ENCODE measurements at regions not wholly inside any gene's neighbourhood (a gene's known extent, or its start where the extent isn't known, plus 50 kb on each side); places are given as distances from the start of the nearest gene placed in this dataset.
A peak's percentile ranks its signal among the peaks of the same experiment; 100 is the strongest.

GRCh38 chr6:2454180-2454579, 208.8 kb upstream of the GMDS start:
- no peak for DNase-seq

- DNase-seq: peak; percentile 45
Measured at GRCh38 chr6:2450546-2450945, 205.1 kb upstream of the GMDS start.

- no peak for DNase-seq
Measured at GRCh38 chr6:2449572-2449940, 204.2 kb upstream of the GMDS start.

GRCh38 chr6:2448826-2449571, 203.6 kb upstream of the GMDS start:
- DNase-seq: peak; percentile 22

- no peak for DNase-seq
Measured at GRCh38 chr6:2447931-2448330, 202.5 kb upstream of the GMDS start.

- no peak for DNase-seq
Measured at GRCh38 chr6:2447318-2447920, 202.0 kb upstream of the GMDS start.

- no peak for DNase-seq
Measured at GRCh38 chr6:2441601-2442475, 196.4 kb upstream of the GMDS start.

- no peak for DNase-seq
Measured at GRCh38 chr6:2440516-2440915, 195.1 kb upstream of the GMDS start.

GRCh38 chr6:2439632-2440031, 194.2 kb upstream of the GMDS start:
- DNase-seq: no peak

- DNase-seq: no peak
Measured at GRCh38 chr6:2439082-2439481, 193.7 kb upstream of the GMDS start.

GRCh38 chr6:2436410-2437154, 191.2 kb upstream of the GMDS start:
- DNase-seq: no peak

- DNase-seq: no peak
Measured at GRCh38 chr6:2435323-2435722, 189.9 kb upstream of the GMDS start.

GRCh38 chr6:2434912-2435311, 189.5 kb upstream of the GMDS start:
- no peak for DNase-seq

- no peak for DNase-seq
Measured at GRCh38 chr6:2434116-2434515, 188.7 kb upstream of the GMDS start.

GRCh38 chr6:2433711-2434110, 188.3 kb upstream of the GMDS start:
- no peak for DNase-seq

GRCh38 chr6:2433266-2433665, 187.9 kb upstream of the GMDS start:
- DNase-seq: no peak

- no peak for DNase-seq
Measured at GRCh38 chr6:2432292-2432691, 186.9 kb upstream of the GMDS start.

- DNase-seq: no peak
Measured at GRCh38 chr6:2430612-2431011, 185.2 kb upstream of the GMDS start.

- no peak for DNase-seq
Measured at GRCh38 chr6:2429460-2429859, 184.1 kb upstream of the GMDS start.

GRCh38 chr6:2429032-2429431, 183.6 kb upstream of the GMDS start:
- DNase-seq: no peak

GRCh38 chr6:2426561-2427340, 181.3 kb upstream of the GMDS start:
- no peak for DNase-seq

GRCh38 chr6:2416128-2416712, 170.8 kb upstream of the GMDS start:
- no peak for DNase-seq
